ENCODE measurements at regions not wholly inside any gene's neighbourhood (a gene's known extent, or its start where the extent isn't known, plus 50 kb on each side); places are given as distances from the start of the nearest gene placed in this dataset.

DNA sequence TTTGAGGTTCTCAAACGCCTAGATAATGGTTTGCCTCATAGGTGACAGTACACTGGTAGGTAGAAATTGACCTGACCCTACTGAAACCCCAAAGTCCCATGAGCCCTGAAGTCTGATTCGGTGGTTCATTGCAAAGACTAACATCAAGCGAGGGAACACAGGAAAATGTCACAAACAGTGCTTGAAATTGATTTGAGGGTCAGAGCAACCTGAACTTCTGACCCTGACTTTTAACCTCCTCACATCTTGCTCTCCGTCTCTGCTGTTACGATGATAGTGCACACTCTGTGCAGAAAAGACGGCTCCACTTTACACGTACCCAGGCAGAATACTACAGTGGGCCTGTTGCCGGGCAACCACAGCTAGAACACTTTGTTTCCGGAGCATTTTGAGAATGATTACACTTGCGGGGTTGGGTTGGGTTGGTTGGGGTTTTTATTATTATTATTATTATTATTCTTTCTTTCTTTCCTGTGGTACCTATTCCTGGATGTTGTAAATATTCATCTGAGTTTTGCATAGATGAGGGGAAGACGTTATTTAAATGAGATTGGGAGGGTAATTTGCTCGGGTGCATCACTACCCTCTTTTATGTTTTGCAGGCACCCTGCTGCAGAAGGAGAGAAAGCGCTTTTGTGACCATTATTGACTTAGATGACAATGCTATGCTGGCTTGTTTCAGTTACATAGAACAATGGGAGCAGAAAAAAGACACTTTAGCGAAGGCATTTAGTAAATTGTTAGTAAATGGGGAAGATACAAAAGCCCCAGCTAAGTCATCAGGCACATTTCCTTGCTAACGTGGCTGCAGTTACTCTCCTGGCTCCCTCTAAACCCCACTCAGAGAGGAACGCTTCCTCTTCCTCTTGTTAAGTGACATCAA, 438.1 kb upstream of the NRP1 start:
- TF ChIP-seq TAF1 (IDR thresholded peaks at IDR 0.05; ENCODE audit: borderline replicate concordance, insufficient read depth, low read length) (no peak), POLR2AphosphoS5 (IDR thresholded peaks at IDR 0.05; ENCODE audit: low read depth, low read length) (no peak), SIN3A (IDR thresholded peaks at IDR 0.05; ENCODE audit: borderline replicate concordance, insufficient read depth, low read length) (no peak), FOXP2 (optimal IDR thresholded peaks at IDR 0.05; ENCODE audit: borderline replicate concordance, extremely low read depth, extremely low read length, insufficient read depth) (no peak)
- TF ChIP-seq, protein P1, sequence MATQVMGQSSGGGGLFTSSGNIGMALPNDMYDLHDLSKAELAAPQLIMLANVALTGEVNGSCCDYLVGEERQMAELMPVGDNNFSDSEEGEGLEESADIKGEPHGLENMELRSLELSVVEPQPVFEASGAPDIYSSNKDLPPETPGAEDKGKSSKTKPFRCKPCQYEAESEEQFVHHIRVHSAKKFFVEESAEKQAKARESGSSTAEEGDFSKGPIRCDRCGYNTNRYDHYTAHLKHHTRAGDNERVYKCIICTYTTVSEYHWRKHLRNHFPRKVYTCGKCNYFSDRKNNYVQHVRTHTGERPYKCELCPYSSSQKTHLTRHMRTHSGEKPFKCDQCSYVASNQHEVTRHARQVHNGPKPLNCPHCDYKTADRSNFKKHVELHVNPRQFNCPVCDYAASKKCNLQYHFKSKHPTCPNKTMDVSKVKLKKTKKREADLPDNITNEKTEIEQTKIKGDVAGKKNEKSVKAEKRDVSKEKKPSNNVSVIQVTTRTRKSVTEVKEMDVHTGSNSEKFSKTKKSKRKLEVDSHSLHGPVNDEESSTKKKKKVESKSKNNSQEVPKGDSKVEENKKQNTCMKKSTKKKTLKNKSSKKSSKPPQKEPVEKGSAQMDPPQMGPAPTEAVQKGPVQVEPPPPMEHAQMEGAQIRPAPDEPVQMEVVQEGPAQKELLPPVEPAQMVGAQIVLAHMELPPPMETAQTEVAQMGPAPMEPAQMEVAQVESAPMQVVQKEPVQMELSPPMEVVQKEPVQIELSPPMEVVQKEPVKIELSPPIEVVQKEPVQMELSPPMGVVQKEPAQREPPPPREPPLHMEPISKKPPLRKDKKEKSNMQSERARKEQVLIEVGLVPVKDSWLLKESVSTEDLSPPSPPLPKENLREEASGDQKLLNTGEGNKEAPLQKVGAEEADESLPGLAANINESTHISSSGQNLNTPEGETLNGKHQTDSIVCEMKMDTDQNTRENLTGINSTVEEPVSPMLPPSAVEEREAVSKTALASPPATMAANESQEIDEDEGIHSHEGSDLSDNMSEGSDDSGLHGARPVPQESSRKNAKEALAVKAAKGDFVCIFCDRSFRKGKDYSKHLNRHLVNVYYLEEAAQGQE (IDR thresholded peaks at IDR 0.05; ENCODE audit: insufficient read depth in 1 of 2, low read depth in 2 of 2, low read length in 2 of 2): no peak

DNA sequence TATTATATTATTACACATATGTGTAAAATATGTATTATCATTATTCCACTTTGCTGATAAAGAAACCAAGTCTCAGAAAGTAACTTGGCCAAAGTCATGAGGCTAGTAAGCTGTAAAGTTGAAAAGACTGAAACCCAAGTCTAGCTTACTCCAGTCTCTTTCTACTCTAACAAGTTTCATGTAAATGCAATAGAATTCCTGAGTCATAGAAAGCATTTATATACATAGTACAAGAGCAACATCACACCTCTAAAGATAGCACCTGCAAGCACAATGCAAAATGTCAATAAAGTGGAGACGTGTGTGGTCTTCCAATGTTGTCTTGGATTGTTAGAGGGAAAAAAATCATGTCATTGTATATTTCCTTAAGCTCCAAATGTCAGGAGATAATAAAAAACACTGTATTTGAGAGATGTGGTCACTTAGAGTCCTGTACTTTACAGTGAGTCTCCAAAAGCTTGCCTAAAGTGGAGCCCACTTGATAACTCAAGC, 430.3 kb upstream of the NRP1 start:
- TF ChIP-seq TAF1 (IDR thresholded peaks at IDR 0.05; ENCODE audit: borderline replicate concordance, insufficient read depth, low read length): no peak
- no peak for TF ChIP-seq POLR2AphosphoS5 (IDR thresholded peaks at IDR 0.05; ENCODE audit: low read depth, low read length)

DNA sequence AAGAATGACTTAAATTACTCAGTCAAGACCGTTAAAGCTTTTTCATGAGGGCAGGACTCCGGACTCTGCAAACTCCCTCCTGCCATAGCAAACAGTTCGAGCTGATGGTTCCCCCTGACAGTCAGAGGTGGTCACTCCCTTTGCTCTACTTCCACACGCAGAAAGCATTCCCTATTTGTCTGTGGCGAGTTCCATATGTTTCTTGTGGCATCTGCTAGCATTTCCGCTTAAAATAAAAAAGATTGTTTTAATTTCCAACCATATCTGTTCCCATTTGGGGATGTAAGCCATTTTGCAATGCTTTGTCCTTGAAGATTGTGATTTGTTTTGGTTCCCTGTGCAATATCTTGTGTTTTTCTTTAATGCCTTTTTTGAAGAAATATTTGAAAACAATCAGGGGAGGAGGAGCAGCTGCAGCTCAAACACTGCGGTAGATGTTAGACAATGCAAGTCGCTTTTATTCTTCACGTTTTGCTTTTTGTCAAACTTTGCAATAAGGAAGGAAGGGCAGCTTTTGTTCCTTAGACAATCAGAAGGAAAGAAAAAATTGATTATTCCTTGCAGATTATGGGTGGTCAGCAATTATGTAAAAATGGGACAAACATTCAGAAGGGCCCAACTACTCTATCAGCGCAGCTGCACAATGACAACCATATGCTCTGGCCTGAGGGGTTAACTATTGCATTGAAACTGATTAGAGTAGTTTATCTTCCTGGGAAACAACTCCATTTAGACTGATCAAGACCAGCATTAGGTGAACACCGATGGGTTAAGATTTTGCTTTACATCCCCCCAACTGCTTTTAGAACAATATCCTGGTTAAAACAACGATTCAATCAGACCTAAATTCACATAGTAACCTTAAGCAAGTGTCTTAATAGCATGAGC, 425.8 kb upstream of the NRP1 start:
- TF ChIP-seq, protein P1 (IDR thresholded peaks at IDR 0.05; ENCODE audit: insufficient read depth in 1 of 2, low read depth in 2 of 2, low read length in 2 of 2): no peak
- TF ChIP-seq SIN3A (IDR thresholded peaks at IDR 0.05; ENCODE audit: borderline replicate concordance, insufficient read depth, low read length) (no peak), FOXP2 (optimal IDR thresholded peaks at IDR 0.05; ENCODE audit: borderline replicate concordance, extremely low read depth, extremely low read length, insufficient read depth) (no peak), POLR2AphosphoS5 (IDR thresholded peaks at IDR 0.05; ENCODE audit: low read depth, low read length) (no peak), TAF1 (IDR thresholded peaks at IDR 0.05; ENCODE audit: borderline replicate concordance, insufficient read depth, low read length) (no peak)

DNA sequence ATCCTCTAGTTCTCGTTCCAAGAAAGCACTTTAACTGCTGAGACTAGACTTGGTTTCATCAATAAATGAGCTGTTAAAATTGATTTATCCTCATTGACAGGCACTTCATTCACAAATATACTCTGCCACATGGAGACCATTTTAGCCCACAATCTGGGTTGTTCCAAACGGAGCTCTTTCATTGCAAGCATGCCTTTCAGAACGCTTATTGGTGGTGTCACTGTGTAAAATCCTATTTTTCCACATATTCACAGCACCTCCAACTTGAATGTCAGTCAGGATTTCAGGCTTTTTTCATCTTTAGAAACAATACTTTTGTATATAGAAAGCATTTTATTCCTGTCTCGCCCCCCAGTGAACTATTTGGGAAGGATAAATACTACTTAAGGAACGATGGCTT, 424.7 kb upstream of the NRP1 start:
- TF ChIP-seq TAF1 (IDR thresholded peaks at IDR 0.05; ENCODE audit: borderline replicate concordance, insufficient read depth, low read length) (no peak), SIN3A (IDR thresholded peaks at IDR 0.05; ENCODE audit: borderline replicate concordance, insufficient read depth, low read length) (no peak), POLR2AphosphoS5 (IDR thresholded peaks at IDR 0.05; ENCODE audit: low read depth, low read length) (no peak), FOXP2 (optimal IDR thresholded peaks at IDR 0.05; ENCODE audit: borderline replicate concordance, extremely low read depth, extremely low read length, insufficient read depth) (no peak)
- TF ChIP-seq, protein P1 (IDR thresholded peaks at IDR 0.05; ENCODE audit: insufficient read depth in 1 of 2, low read depth in 2 of 2, low read length in 2 of 2): no peak

DNA sequence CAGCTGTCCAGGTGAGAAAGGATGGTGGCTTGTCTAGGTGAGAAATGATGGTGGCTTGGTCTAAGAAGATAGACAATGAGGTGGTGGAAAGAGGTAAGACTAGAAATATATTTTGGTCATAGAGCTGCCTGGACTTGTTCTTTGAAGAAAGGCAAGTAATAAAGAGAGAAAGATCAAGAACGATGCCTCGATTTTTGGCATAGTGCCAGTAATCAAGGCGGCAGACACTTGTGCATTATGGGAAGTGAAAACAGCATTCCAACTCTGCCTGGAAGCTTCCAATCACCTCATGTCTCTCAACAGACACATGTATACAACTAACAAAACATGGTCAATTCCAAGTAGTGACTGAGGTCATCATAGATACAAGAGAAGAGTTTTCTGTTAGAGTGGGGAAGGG, 423.8 kb upstream of the NRP1 start:
- no peak for TF ChIP-seq FOXP2 (optimal IDR thresholded peaks at IDR 0.05; ENCODE audit: borderline replicate concordance, extremely low read depth, extremely low read length, insufficient read depth)
- no peak for TF ChIP-seq TAF1 (IDR thresholded peaks at IDR 0.05; ENCODE audit: borderline replicate concordance, insufficient read depth, low read length)
- TF ChIP-seq SIN3A (IDR thresholded peaks at IDR 0.05; ENCODE audit: borderline replicate concordance, insufficient read depth, low read length): no peak
- no peak for TF ChIP-seq POLR2AphosphoS5 (IDR thresholded peaks at IDR 0.05; ENCODE audit: low read depth, low read length)
- TF ChIP-seq, protein P1 (IDR thresholded peaks at IDR 0.05; ENCODE audit: insufficient read depth in 1 of 2, low read depth in 2 of 2, low read length in 2 of 2): no peak

Measured in PFSK-1 (cell line).